Karpas-422 (cell line): ENCODE measurements at regions not wholly inside any gene's neighbourhood (a gene's known extent, or its start where the extent isn't known, plus 50 kb on each side); places are given as distances from the start of the nearest gene placed in this dataset.

ENCODE experiments used
- DNase-seq: peaks from one replicate; pipeline ENCODE4 v3.0.0-alpha.2; 2015
- H2AFZ ChIP-seq: fragments of 200-600 bp; sonication (generic); 2 replicates; pipeline ENCODE4 v1.6.1; 2014; ENCODE audit warnings: antibody characterized with exemption, low read length, mixed read lengths
- H3K27ac ChIP-seq: fragments of 200-600 bp; sonication (generic); 2 replicates; pipeline ENCODE4 v1.5.1; 2014; ENCODE audit warnings: mild to moderate bottlenecking, low read length, moderate library complexity
- H3K27me3 ChIP-seq: fragments of 200-600 bp; sonication (generic); 2 replicates; pipeline ENCODE4 v1.6.1; 2014; ENCODE audit warnings: low read length, mixed read lengths
- H3K36me3 ChIP-seq: fragments of 200-600 bp; sonication (generic); 2 replicates; pipeline ENCODE4 v1.6.1; 2014; ENCODE audit warnings: low read length, mixed read lengths; ENCODE audit not compliant: insufficient read depth
- H3K4me1 ChIP-seq: fragments of 200-600 bp; sonication (generic); 2 replicates; pipeline ENCODE4 v1.6.1; 2014; ENCODE audit warnings: mild to moderate bottlenecking, low read length, mixed read lengths
- H3K4me2 ChIP-seq: fragments of 200-600 bp; sonication (generic); 2 replicates; pipeline ENCODE4 v1.6.1; 2014; ENCODE audit warnings: low read length, low read depth, mild to moderate bottlenecking; ENCODE audit not compliant: poor library complexity, severe bottlenecking
- H3K4me3 ChIP-seq: fragments of 200-600 bp; sonication (generic); 2 replicates; pipeline ENCODE4 v1.5.1; 2014; ENCODE audit warnings: mild to moderate bottlenecking, antibody characterized with exemption, low read length, mixed read lengths
- H3K79me2 ChIP-seq: fragments of 200-600 bp; sonication (generic); 2 replicates; pipeline ENCODE4 v1.6.1; 2014; ENCODE audit warnings: mild to moderate bottlenecking, low read length, mixed read lengths
- H3K9ac ChIP-seq: fragments of 200-600 bp; sonication (generic); 2 replicates; pipeline ENCODE4 v1.6.0; 2014; ENCODE audit warnings: low read length
- H3K9me2 ChIP-seq: fragments of 200-600 bp; sonication (generic), shearing (Covaris generic); replicated peaks from 2 replicates; pipeline ENCODE4 v1.6.0; 2014; ENCODE audit warnings: mild to moderate bottlenecking, low read length, moderate library complexity; ENCODE audit not compliant: insufficient read depth
- H3K9me3 ChIP-seq: fragments of 300-700, 200-600 bp; sonication (generic); 2 replicates; pipeline ENCODE4 v1.6.1; 2014; ENCODE audit warnings: low read length, mixed read lengths
- H4K20me1 ChIP-seq: fragments of 200-600 bp; sonication (generic); 2 replicates; pipeline ENCODE4 v1.6.1; 2014; ENCODE audit warnings: mild to moderate bottlenecking, antibody characterized with exemption, low read length, low read depth; ENCODE audit not compliant: insufficient read depth

DNA sequence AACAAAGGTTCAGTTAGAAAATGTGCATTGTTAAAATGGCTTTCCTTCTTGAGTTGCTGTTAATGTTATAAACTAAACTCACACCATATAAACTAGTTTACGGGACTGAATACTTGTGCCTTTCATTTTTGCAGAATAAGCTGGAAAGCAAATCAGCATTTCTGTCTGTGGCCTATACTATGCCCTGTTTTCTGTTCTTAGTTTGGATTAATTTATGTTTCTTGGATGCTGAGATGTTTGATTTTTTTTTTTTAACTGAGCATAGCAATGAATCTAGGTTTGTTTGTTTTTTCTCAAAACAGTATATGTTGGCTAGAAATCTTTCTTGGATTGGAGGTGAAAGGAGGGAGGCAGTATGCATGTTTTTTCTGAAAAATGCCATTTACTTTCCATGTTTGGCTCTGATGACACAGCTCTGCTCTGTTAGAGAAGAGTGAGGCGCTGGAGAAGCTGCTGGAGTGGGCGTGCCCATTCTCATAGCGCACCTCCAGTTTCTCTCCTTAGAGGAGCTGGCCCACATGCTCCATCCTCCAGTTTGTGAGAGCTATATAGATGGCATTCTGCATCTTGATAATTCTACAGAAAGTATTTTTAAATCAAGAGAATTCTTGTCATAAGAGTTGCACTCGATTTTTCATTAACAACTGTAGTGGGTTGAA is 423.6 kb upstream of the TPM1 start:
- Histone ChIP-seq H3K27me3 (no peaks in the 10 kb centered on the region), H3K4me3 (no peak overlapping the region), H3K9ac (no peak overlapping the region), H3K4me2 (no peak overlapping the region), H3K79me2 (no peaks in the 10 kb centered on the region), H2AFZ (no peak overlapping the region), H3K27ac (no peak overlapping the region), H4K20me1 (no peaks in the 10 kb centered on the region), H3K9me3 (no peaks in the 10 kb centered on the region), H3K4me1 (no peaks in the 10 kb centered on the region), H3K36me3 (no peaks in the 10 kb centered on the region), H3K9me2 (no peaks in the 10 kb centered on the region)
- no peak for DNase-seq

DNA sequence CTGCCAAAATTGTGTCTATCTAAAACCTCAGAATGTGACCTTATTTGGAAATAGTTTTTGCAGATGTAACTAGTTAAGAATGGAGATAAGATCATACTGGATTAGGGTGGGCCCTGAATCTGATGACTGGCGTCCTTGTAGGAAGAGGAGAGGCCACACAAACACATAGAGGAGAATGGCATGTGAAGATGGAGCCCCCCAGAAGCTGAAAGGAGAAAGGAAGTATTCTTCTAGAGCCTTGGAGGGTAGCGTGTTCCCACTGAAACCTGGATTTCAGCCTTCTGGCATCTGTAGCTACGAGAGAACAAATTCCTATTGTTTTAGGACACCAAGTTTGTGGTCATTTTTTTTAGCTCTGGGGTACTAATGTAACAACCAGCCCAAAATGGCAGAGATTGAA is 423.0 kb upstream of the TPM1 start:
- Histone ChIP-seq H2AFZ (no peak overlapping the region), H3K27me3 (no peaks in the 10 kb centered on the region), H4K20me1 (no peaks in the 10 kb centered on the region), H3K4me3 (no peak overlapping the region), H3K4me2 (no peak overlapping the region), H3K9me3 (no peaks in the 10 kb centered on the region), H3K79me2 (no peaks in the 10 kb centered on the region), H3K9ac (no peak overlapping the region), H3K27ac (no peak overlapping the region), H3K36me3 (no peaks in the 10 kb centered on the region), H3K4me1 (no peaks in the 10 kb centered on the region), H3K9me2 (no peaks in the 10 kb centered on the region)
- DNase-seq, result no peak

DNA sequence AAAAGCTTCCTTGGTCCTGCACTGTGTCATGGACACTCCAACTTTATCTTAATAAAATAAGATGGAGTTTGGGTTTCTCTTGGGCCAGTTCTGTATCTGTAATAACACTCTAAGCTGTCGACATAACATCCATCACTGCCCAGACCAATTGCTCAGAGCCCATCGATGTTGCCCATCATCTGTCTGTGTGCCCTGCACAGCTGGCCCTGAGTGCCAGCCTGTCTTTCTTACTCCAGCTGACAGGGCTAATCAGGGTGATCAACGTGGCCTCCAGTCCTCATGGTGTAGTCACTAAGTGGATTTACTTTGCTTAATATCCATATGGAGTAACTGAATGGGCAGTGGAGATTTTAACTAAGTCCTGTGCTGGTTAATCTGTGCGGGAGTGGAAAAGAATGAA is 419.8 kb upstream of the TPM1 start:
- no peaks in the 10 kb centered on the region for H3K9me2 ChIP-seq
- no peaks in the 10 kb centered on the region for H4K20me1 ChIP-seq
- H3K4me1 ChIP-seq, result no peaks in the 10 kb centered on the region
- no peaks in the 10 kb centered on the region for H3K36me3 ChIP-seq
- no peak overlapping the region for H3K4me2 ChIP-seq
- no peaks in the 10 kb centered on the region for H3K9me3 ChIP-seq
- H3K9ac ChIP-seq, result no peak overlapping the region
- DNase-seq, result no peak
- no peak overlapping the region for H2AFZ ChIP-seq
- no peak overlapping the region for H3K27ac ChIP-seq
- H3K79me2 ChIP-seq, result no peaks in the 10 kb centered on the region
- no peak overlapping the region for H3K4me3 ChIP-seq
- H3K27me3 ChIP-seq, result no peaks in the 10 kb centered on the region

DNA sequence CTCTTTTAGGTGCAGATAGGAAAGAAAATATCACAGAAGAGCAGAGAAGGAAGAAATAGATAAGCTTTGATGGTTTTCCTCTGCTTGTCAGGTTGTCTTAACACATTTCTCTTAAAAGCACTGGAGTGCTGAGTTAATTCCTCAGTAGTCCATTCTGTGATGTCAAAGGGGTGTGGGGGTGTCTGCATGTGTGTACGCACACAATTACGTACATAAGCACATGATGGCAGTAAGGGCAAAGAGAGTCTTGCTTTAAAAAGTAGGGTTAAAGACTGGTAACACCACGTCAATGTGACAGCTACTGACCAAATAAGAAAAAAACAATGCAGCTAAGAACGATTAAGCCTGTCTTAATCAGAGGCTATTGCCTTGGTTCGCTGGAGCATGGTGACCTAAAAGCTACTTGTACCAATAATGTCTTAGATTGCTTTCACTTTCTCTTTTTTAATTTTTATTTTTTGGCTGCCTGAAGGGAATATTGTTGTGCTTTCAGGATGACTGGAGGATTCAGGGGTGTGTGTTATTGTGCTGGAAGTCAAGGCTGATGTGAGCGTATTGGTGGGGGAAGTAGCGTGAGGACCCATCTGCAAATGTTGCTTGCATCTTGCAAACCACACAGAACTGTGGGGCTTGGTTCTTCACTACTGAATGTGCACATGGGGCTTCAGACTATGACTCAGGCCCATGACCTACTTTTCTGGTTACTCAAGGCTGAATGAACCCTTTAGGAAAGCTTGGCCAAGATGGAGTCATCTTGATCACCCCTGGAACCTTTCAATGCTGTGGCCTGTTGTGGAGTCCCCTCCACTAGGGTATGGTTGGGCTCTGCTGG is 417.8 kb upstream of the TPM1 start:
- no peaks in the 10 kb centered on the region for H3K79me2 ChIP-seq
- no peak overlapping the region for H3K4me3 ChIP-seq
- H3K27me3 ChIP-seq, result no peaks in the 10 kb centered on the region
- H3K9me3 ChIP-seq, result no peaks in the 10 kb centered on the region
- H3K9ac ChIP-seq, result no peak overlapping the region
- no peaks in the 10 kb centered on the region for H4K20me1 ChIP-seq
- no peak overlapping the region for H3K4me2 ChIP-seq
- no peaks in the 10 kb centered on the region for H3K36me3 ChIP-seq
- H3K4me1 ChIP-seq, result no peaks in the 10 kb centered on the region
- no peak for DNase-seq
- H3K27ac ChIP-seq, result no peak overlapping the region
- H3K9me2 ChIP-seq, result no peaks in the 10 kb centered on the region
- H2AFZ ChIP-seq, result no peak overlapping the region

DNA sequence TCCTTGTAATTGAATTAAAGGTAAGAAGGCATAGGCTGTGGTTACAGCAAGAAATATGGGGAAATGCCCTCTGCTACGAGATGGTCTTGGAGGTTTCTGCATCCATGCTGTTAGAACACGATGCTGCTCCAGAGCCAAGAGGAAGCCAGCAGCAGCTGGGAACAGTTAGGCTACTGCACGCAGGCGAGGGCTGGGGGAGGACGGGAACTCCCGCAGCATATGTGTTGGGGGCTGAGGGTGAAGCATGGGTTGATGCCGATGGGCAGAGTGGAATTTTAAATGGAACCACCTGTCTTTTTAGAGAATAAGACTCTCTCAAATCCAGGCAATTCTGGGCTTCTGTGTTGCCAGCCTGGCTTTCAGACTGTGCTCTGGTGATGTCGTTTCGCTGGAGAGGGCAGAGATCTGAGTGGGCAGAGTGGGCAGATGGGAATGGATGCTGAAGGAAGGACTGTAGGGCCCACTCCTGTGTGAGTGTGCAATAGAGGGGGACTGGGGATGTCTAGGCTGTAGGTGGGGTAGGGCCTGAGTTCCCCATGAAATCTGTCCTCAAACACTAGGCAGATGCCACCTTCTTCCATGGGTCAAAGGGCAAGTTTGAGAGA is 417.0 kb upstream of the TPM1 start:
- Histone ChIP-seq H3K4me2 (no peak overlapping the region), H3K4me3 (no peak overlapping the region), H4K20me1 (no peaks in the 10 kb centered on the region), H3K9me3 (no peaks in the 10 kb centered on the region), H3K9ac (no peak overlapping the region), H3K27me3 (no peaks in the 10 kb centered on the region), H3K4me1 (no peaks in the 10 kb centered on the region), H3K79me2 (no peaks in the 10 kb centered on the region), H2AFZ (no peak overlapping the region), H3K9me2 (no peaks in the 10 kb centered on the region), H3K27ac (no peak overlapping the region), H3K36me3 (no peaks in the 10 kb centered on the region)
- no peak for DNase-seq

DNA sequence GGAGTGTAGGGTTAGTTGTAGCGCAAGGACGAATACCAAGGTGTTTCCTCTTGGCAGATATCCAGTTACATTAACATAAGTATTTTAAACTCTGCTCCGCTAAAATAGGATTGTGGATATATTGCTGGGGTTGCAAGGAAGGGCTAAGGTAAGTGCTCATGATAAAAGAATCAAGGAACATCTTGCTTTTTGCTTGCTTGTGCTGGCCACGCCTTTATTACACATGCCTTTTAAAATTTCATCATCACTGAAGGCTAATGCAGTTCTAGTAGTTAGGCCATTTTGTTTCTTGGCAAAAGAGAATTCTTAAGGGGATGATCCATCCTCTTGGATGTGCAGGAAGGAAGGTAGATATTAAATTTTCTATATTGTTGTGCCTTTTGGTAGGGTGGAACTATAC is 415.6 kb upstream of the TPM1 start:
- Histone ChIP-seq H3K79me2 (no peaks in the 10 kb centered on the region), H3K27ac (no peak overlapping the region), H3K4me1 (no peaks in the 10 kb centered on the region), H3K4me2 (no peak overlapping the region), H3K4me3 (no peak overlapping the region), H3K9ac (no peak overlapping the region), H3K9me3 (no peaks in the 10 kb centered on the region), H4K20me1 (no peaks in the 10 kb centered on the region), H3K27me3 (no peaks in the 10 kb centered on the region), H3K36me3 (no peaks in the 10 kb centered on the region), H3K9me2 (no peaks in the 10 kb centered on the region), H2AFZ (no peak overlapping the region)
- no peak for DNase-seq

DNA sequence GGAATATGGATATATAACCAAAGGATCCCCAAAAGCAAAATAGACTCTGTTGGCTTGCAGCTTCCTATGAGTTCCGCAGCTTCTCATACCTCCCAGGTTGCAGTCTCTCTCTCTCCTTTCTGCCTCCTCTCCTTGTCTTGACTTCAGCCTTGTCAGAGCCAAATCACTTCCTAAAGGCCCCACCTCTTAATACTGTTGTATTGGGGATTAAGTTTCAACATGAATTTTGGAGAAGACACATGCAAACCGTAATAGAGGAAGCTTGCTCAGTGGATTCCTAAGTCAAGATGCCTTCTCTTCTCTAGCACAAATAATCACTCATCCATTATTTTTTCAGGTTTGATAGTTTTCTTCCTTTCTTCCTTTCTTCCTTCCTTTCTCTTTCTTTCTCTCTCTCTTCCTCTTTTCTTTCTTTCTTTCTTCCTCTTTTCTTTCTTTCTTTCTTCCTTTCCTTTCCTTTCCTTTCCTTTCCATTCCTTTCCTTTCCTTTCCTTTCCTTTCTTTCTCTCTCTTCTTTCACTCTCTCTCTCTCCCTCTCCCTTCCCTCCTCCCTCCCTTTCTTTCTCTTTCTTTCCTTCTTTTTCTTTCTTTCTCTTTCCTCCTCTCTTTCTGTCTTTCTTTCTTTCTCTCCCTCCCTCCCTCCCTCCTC is 411.3 kb upstream of the TPM1 start:
- DNase-seq, result no peak
- H3K9ac ChIP-seq, result no peak overlapping the region
- H3K4me3 ChIP-seq, result no peak overlapping the region
- H3K36me3 ChIP-seq, result no peaks in the 10 kb centered on the region
- no peak overlapping the region for H3K4me2 ChIP-seq
- H4K20me1 ChIP-seq, result no peaks in the 10 kb centered on the region
- no peaks in the 10 kb centered on the region for H3K4me1 ChIP-seq
- no peaks in the 10 kb centered on the region for H3K9me3 ChIP-seq
- no peak overlapping the region for H3K27ac ChIP-seq
- H3K9me2 ChIP-seq, result no peaks in the 10 kb centered on the region
- no peak overlapping the region for H2AFZ ChIP-seq
- no peaks in the 10 kb centered on the region for H3K27me3 ChIP-seq
- H3K79me2 ChIP-seq, result no peaks in the 10 kb centered on the region
